A673 (cell line): ENCODE measurements at regions not wholly inside any gene's neighbourhood (a gene's known extent, or its start where the extent isn't known, plus 50 kb on each side); places are given as distances from the start of the nearest gene placed in this dataset.

ENCODE experiments used
- CTCF ChIP-seq: fragments of 300-800, 200-600 bp; sonication (generic); conservative IDR thresholded peaks from 2 replicates; pipeline ENCODE4 v1.5.1; 2017; ENCODE audit warnings: low read depth, mild to moderate bottlenecking, antibody characterized with exemption, low read length, moderate library complexity, mixed read lengths
- EZH2 ChIP-seq: fragments of 200-600 bp; sonication (generic); IDR thresholded peaks from 2 replicates; pipeline ENCODE4 v1.6.1; 2017; ENCODE audit warnings: borderline replicate concordance, low read depth, mild to moderate bottlenecking, mixed read lengths, antibody characterized with exemption, low read length; ENCODE audit not compliant: poor library complexity, severe bottlenecking

- no peak for TF ChIP-seq CTCF
- TF ChIP-seq EZH2 = no peak
Measured at GRCh38 chr18:39241534-39241933, 1675.9 kb upstream of the CELF4 start.
